Neuron (in vitro differentiated cells): ENCODE measurements at regions not wholly inside any gene's neighbourhood (a gene's known extent, or its start where the extent isn't known, plus 50 kb on each side); places are given as distances from the start of the nearest gene placed in this dataset.

Experiments
- H2AFZ ChIP-seq: one replicate; pipeline ENCODE4 v1.6.1; 2013; ENCODE audit warnings: low read depth, mild to moderate bottlenecking, inconsistent platforms, low read length, moderate library complexity
- H3K27me3 ChIP-seq: one replicate; pipeline ENCODE4 v1.6.1; 2013; ENCODE audit warnings: low read length; ENCODE audit not compliant: insufficient read depth
- H3K36me3 ChIP-seq: one replicate; pipeline ENCODE4 v1.6.1; 2013; ENCODE audit warnings: low read length; ENCODE audit not compliant: insufficient read depth
- H3K4me1 ChIP-seq: one replicate; pipeline ENCODE4 v1.6.1; 2013; ENCODE audit warnings: low read length; ENCODE audit not compliant: insufficient read depth
- H3K4me3 ChIP-seq: 2 replicates; pipeline ENCODE4 v1.5.1; 2013; ENCODE audit warnings: mild to moderate bottlenecking, low read length, moderate library complexity
- H3K9me3 ChIP-seq: one replicate; pipeline ENCODE4 v1.6.1; 2013; ENCODE audit warnings: low read length

- no peaks in the 10 kb centered on the region for H3K36me3 ChIP-seq
- no peaks in the 10 kb centered on the region for H3K9me3 ChIP-seq
- no peak overlapping the region for H3K4me3 ChIP-seq
- H3K27me3 ChIP-seq, result no peaks in the 10 kb centered on the region
- no peaks in the 10 kb centered on the region for H3K4me1 ChIP-seq
- H2AFZ ChIP-seq, result no peak overlapping the region
Observed at GRCh38 chr2:145350011-145350410, 830.1 kb upstream of the ZEB2 start.

GRCh38 chr2:145344076-145344724, 824.3 kb upstream of the ZEB2 start:
- no peaks in the 10 kb centered on the region for H3K27me3 ChIP-seq
- H3K4me1 ChIP-seq, result no peaks in the 10 kb centered on the region
- H3K36me3 ChIP-seq, result no peaks in the 10 kb centered on the region
- H3K9me3 ChIP-seq, result no peaks in the 10 kb centered on the region
- no peak overlapping the region for H2AFZ ChIP-seq
- H3K4me3 ChIP-seq, result no peak overlapping the region

GRCh38 chr2:145343287-145343686, 823.4 kb upstream of the ZEB2 start:
- Histone ChIP-seq H3K27me3 (no peaks in the 10 kb centered on the region), H3K36me3 (no peaks in the 10 kb centered on the region), H3K4me1 (no peaks in the 10 kb centered on the region), H2AFZ (no peak overlapping the region), H3K4me3 (no peak overlapping the region), H3K9me3 (no peaks in the 10 kb centered on the region)

- Histone ChIP-seq H3K4me1 (no peaks in the 10 kb centered on the region), H3K27me3 (no peaks in the 10 kb centered on the region), H3K4me3 (no peak overlapping the region), H3K9me3 (no peaks in the 10 kb centered on the region), H3K36me3 (no peaks in the 10 kb centered on the region), H2AFZ (no peak overlapping the region)
Observed at GRCh38 chr2:145341536-145341935, 821.6 kb upstream of the ZEB2 start.

- Histone ChIP-seq H3K4me3 (no peak overlapping the region), H3K4me1 (no peaks in the 10 kb centered on the region), H2AFZ (peak overlapping the region; percentile 43), H3K27me3 (no peaks in the 10 kb centered on the region), H3K9me3 (no peaks in the 10 kb centered on the region), H3K36me3 (no peaks in the 10 kb centered on the region)
Observed at GRCh38 chr2:145339646-145340045, 819.7 kb upstream of the ZEB2 start.

- no peaks in the 10 kb centered on the region for H3K36me3 ChIP-seq
- H3K4me1 ChIP-seq, result no peaks in the 10 kb centered on the region
- no peak overlapping the region for H2AFZ ChIP-seq
- H3K27me3 ChIP-seq, result no peaks in the 10 kb centered on the region
- H3K4me3 ChIP-seq, result no peak overlapping the region
- no peaks in the 10 kb centered on the region for H3K9me3 ChIP-seq
Observed at GRCh38 chr2:145332210-145332898, 812.4 kb upstream of the ZEB2 start.

GRCh38 chr2:145329971-145330370, 810.1 kb upstream of the ZEB2 start:
- no peak overlapping the region for H2AFZ ChIP-seq
- no peaks in the 10 kb centered on the region for H3K9me3 ChIP-seq
- H3K27me3 ChIP-seq, result no peaks in the 10 kb centered on the region
- no peaks in the 10 kb centered on the region for H3K4me1 ChIP-seq
- H3K36me3 ChIP-seq, result no peaks in the 10 kb centered on the region
- no peak overlapping the region for H3K4me3 ChIP-seq

- Histone ChIP-seq H3K4me3 (no peak overlapping the region), H3K27me3 (no peaks in the 10 kb centered on the region), H3K4me1 (peaks cover 2% of the 10 kb centered on the region), H2AFZ (no peak overlapping the region), H3K9me3 (no peaks in the 10 kb centered on the region), H3K36me3 (no peaks in the 10 kb centered on the region)
Observed at GRCh38 chr2:145325485-145325884, 805.6 kb upstream of the ZEB2 start.

GRCh38 chr2:145324748-145325147, 804.8 kb upstream of the ZEB2 start:
- Histone ChIP-seq H3K4me3 (no peak overlapping the region), H3K9me3 (no peaks in the 10 kb centered on the region), H2AFZ (no peak overlapping the region), H3K27me3 (no peaks in the 10 kb centered on the region), H3K4me1 (peaks cover 2% of the 10 kb centered on the region), H3K36me3 (no peaks in the 10 kb centered on the region)

GRCh38 chr2:145323512-145323911, 803.6 kb upstream of the ZEB2 start:
- no peaks in the 10 kb centered on the region for H3K36me3 ChIP-seq
- H3K4me3 ChIP-seq, result no peak overlapping the region
- peaks cover 2% of the 10 kb centered on the region for H3K4me1 ChIP-seq
- H2AFZ ChIP-seq, result no peak overlapping the region
- H3K27me3 ChIP-seq, result no peaks in the 10 kb centered on the region
- H3K9me3 ChIP-seq, result no peaks in the 10 kb centered on the region

- H3K36me3 ChIP-seq, result no peaks in the 10 kb centered on the region
- no peaks in the 10 kb centered on the region for H3K9me3 ChIP-seq
- peaks cover 2% of the 10 kb centered on the region for H3K4me1 ChIP-seq
- no peak overlapping the region for H2AFZ ChIP-seq
- H3K4me3 ChIP-seq, result no peak overlapping the region
- H3K27me3 ChIP-seq, result no peaks in the 10 kb centered on the region
Observed at GRCh38 chr2:145321344-145321743, 801.4 kb upstream of the ZEB2 start.

- no peak overlapping the region for H2AFZ ChIP-seq
Observed at GRCh38 chr2:145316496-145316895, 796.6 kb upstream of the ZEB2 start.

GRCh38 chr2:145315053-145315452, 795.1 kb upstream of the ZEB2 start:
- no peaks in the 10 kb centered on the region for H3K4me1 ChIP-seq
- H2AFZ ChIP-seq, result no peak overlapping the region
- peaks cover 5% of the 10 kb centered on the region for H3K9me3 ChIP-seq
- no peaks in the 10 kb centered on the region for H3K27me3 ChIP-seq
- no peak overlapping the region for H3K4me3 ChIP-seq
- H3K36me3 ChIP-seq, result no peaks in the 10 kb centered on the region

More at GRCh38 chr2:145316496-145316895, 796.6 kb upstream of the ZEB2 start:
- Histone ChIP-seq H3K4me3 (no peak overlapping the region), H3K9me3 (peaks cover 5% of the 10 kb centered on the region), H3K27me3 (no peaks in the 10 kb centered on the region), H3K4me1 (peaks cover 1% of the 10 kb centered on the region), H3K36me3 (no peaks in the 10 kb centered on the region)
